ENCODE measurements at regions not wholly inside any gene's neighbourhood (a gene's known extent, or its start where the extent isn't known, plus 50 kb on each side); places are given as distances from the start of the nearest gene placed in this dataset.

GRCh38 chr2:211126256-211126655 is 569.9 kb downstream of the CPS1 start:
- no peak for TF ChIP-seq CTCF (IDR thresholded peaks at IDR 0.05)
- H3K9me3 Mint-ChIP-seq: peaks cover 3 to 5% of the 10 kb centered on the region in 2 donors

DNA sequence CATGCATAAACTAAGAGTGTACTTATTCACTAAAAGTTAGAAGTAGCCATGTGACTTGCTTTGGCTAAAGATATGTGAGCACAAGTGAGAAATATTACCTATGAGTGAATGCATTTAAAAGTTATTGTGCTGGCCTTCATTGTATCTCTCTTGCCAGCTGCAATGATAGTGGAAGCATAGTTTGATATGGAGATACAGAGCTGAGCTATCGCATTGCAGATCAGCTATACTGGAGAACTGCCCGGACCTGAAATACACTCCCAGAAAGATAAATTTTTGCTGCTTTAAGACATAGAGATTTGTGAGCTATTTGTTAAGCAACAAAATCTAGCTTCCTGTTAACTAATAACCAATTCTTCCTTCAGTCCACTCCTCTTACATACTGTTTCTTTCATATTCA is 571.1 kb downstream of the CPS1 start:
- ATAC-seq: no peak
- Histone ChIP-seq H3K4me1 (ENCODE audit: control insufficient read depth, insufficient read depth, low read length) (no peaks in the 10 kb centered on the region), H3K27ac (ENCODE audit: low read length) (no peak overlapping the region), H3K9me3 (ENCODE audit: control insufficient read depth, insufficient read depth, low read length) (no peaks in the 10 kb centered on the region), H3K27me3 (ENCODE audit: control insufficient read depth, insufficient read depth, low read length) (no peaks in the 10 kb centered on the region), H3K4me3 (ENCODE audit: low read length) (no peak overlapping the region), H3K36me3 (ENCODE audit: control insufficient read depth, insufficient read depth, low read length) (no peaks in the 10 kb centered on the region)
- TF ChIP-seq CTCF (IDR thresholded peaks at IDR 0.05): no peak
- Mint-ChIP-seq H3K4me1 (no peaks in the 10 kb centered on the region), H3K27ac (no peak overlapping the region), H3K27me3 (ENCODE audit: low read depth in 2 of 2) (no peaks in the 10 kb centered on the region), H3K36me3 (no peaks in the 10 kb centered on the region), H3K4me3 (no peak overlapping the region), H3K9me3 (peaks cover 6 to 7% of the 10 kb centered on the region in 2 donors)
- intact Hi-C loops (cut with micrococcal nuclease): no loop called here
- 90% methylated on average over 2 of the region's 2 CpGs for WGBS (ENCODE audit: insufficient coverage)
- DNase-seq: no peak

More at GRCh38 chr2:211126256-211126655, 569.9 kb downstream of the CPS1 start:
- Mint-ChIP-seq H3K36me3 (no peaks in the 10 kb centered on the region), H3K4me3 (no peak overlapping the region), H3K27ac (no peak overlapping the region), H3K27me3 (ENCODE audit: low read depth in 2 of 2) (no peaks in the 10 kb centered on the region), H3K4me1 (no peaks in the 10 kb centered on the region)
- Histone ChIP-seq H3K9me3 (ENCODE audit: control insufficient read depth, insufficient read depth, low read length) (no peaks in the 10 kb centered on the region), H3K27ac (ENCODE audit: low read length) (no peak overlapping the region), H3K27me3 (ENCODE audit: control insufficient read depth, insufficient read depth, low read length) (no peaks in the 10 kb centered on the region), H3K4me1 (ENCODE audit: control insufficient read depth, insufficient read depth, low read length) (no peaks in the 10 kb centered on the region), H3K4me3 (ENCODE audit: low read length) (no peak overlapping the region), H3K36me3 (ENCODE audit: control insufficient read depth, insufficient read depth, low read length) (no peaks in the 10 kb centered on the region)
- intact Hi-C loops (cut with micrococcal nuclease): no loop called here
- DNase-seq (no peak), ATAC-seq (no peak)

DNA sequence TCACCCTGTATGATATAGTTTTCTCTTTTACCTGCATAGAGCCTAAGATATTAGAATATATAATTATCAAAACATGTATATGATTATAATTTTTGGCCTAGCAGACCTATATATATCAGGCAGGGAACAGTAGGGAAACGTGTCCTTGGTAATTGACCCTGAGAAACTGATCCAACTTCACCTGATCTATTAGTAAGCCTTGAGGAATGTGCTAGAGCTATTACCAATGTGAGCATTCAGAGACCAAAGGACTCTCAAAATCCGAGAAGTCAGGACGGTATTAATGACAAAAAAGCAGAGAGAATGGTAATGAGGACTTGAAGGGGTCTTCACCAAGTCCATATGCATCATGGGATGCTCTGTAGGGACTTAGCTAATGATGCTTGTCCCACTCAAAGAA is 571.9 kb downstream of the CPS1 start:
- H3K36me3 ChIP-seq (ENCODE audit: control insufficient read depth, insufficient read depth, low read length): no peaks in the 10 kb centered on the region
- ATAC-seq (no peak), DNase-seq (no peak)
- no peak for TF ChIP-seq CTCF (IDR thresholded peaks at IDR 0.05)
- 57% methylated on average over 3 of the region's 3 CpGs for WGBS (ENCODE audit: insufficient coverage)
- intact Hi-C loops (cut with micrococcal nuclease): no loop called here
- no peak overlapping the region for H3K27ac ChIP-seq (ENCODE audit: low read length)
- no peak overlapping the region for H3K27ac Mint-ChIP-seq
- H3K36me3 Mint-ChIP-seq: no peaks in the 10 kb centered on the region
- no peaks in the 10 kb centered on the region for H3K27me3 ChIP-seq (ENCODE audit: control insufficient read depth, insufficient read depth, low read length)
- no peaks in the 10 kb centered on the region for H3K9me3 ChIP-seq (ENCODE audit: control insufficient read depth, insufficient read depth, low read length)
- H3K4me1 Mint-ChIP-seq: no peaks in the 10 kb centered on the region
- no peaks in the 10 kb centered on the region for H3K27me3 Mint-ChIP-seq (ENCODE audit: low read depth in 2 of 2)
- no peaks in the 10 kb centered on the region for H3K4me1 ChIP-seq (ENCODE audit: control insufficient read depth, insufficient read depth, low read length)
- peaks cover 3 to 9% of the 10 kb centered on the region in 2 donors for H3K9me3 Mint-ChIP-seq
- no peak overlapping the region for H3K4me3 Mint-ChIP-seq
- no peak overlapping the region for H3K4me3 ChIP-seq (ENCODE audit: low read length)

DNA sequence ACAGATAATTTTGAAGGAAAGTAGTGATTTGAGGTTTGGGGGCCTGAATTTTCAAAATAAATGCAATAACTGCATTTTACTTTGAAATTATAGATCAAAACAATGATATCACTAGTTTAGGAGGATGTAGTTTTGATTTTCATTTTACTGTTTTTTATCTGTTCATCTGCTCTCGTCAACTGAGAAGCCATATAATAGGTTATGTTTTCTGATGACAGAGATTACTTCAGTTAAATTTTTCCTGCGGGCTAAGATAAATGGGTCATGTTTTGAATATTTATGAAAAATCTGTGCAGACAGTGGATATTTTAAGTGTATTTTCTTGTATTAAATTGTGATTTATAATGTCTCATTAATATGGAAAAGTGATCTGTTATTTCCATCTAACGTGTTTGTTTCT is 573.4 kb downstream of the CPS1 start:
- DNase-seq: no peak
- Mint-ChIP-seq H3K4me1 (no peaks in the 10 kb centered on the region), H3K27ac (no peak overlapping the region), H3K27me3 (ENCODE audit: low read depth in 2 of 2) (no peaks in the 10 kb centered on the region), H3K9me3 (peaks cover 3 to 9% of the 10 kb centered on the region in 2 donors), H3K4me3 (no peak overlapping the region), H3K36me3 (no peaks in the 10 kb centered on the region)
- WGBS (ENCODE audit: insufficient coverage): 80% methylated on average over 3 of the region's 3 CpGs
- H3K4me1 ChIP-seq (ENCODE audit: control insufficient read depth, insufficient read depth, low read length): no peaks in the 10 kb centered on the region
- H3K27ac ChIP-seq (ENCODE audit: low read length): no peak overlapping the region
- no peaks in the 10 kb centered on the region for H3K27me3 ChIP-seq (ENCODE audit: control insufficient read depth, insufficient read depth, low read length)
- no peak overlapping the region for H3K4me3 ChIP-seq (ENCODE audit: low read length)
- H3K9me3 ChIP-seq (ENCODE audit: control insufficient read depth, insufficient read depth, low read length): no peaks in the 10 kb centered on the region
- intact Hi-C loops (cut with micrococcal nuclease): no loop called here
- ATAC-seq: no peak
- TF ChIP-seq CTCF (IDR thresholded peaks at IDR 0.05): no peak
- no peaks in the 10 kb centered on the region for H3K36me3 ChIP-seq (ENCODE audit: control insufficient read depth, insufficient read depth, low read length)
